GM12878 (cell line): ENCODE measurements at regions not wholly inside any gene's neighbourhood (a gene's known extent, or its start where the extent isn't known, plus 50 kb on each side); places are given as distances from the start of the nearest gene placed in this dataset.

Experiments
- BHLHE40 ChIP-seq, 2 experiments: fragments of 450-650 bp in 1 of 2; IDR thresholded peaks; 2 replicates each; pipeline ENCODE4 v1.6.1; 2011 to 2017; ENCODE audit warnings: low read depth in 2 of 2, borderline replicate concordance in 1 of 2, improper control_type of control experiment in 1 of 2, low read length in 1 of 2, mild to moderate bottlenecking in 1 of 2
- CTCF ChIP-seq, 3 experiments: IDR thresholded peaks in 2 of 3; conservative IDR thresholded peaks in 1 of 3; 2 replicates each; pipeline ENCODE4 v1.5.1; 2011; ENCODE audit warnings: low read depth in 3 of 3, low read length in 3 of 3, mild to moderate bottlenecking in 3 of 3, control low read depth in 2 of 3, moderate library complexity in 2 of 3, inconsistent platforms in 1 of 3, mixed read lengths in 1 of 3; ENCODE audit not compliant: control insufficient read depth in 2 of 3, insufficient read depth in 1 of 3; ENCODE audit errors: extremely low read depth in 1 of 3
- MYC ChIP-seq: IDR thresholded peaks from 2 replicates; pipeline ENCODE4 v1.6.1; 2011; ENCODE audit warnings: mild to moderate bottlenecking, low read length, moderate library complexity, inconsistent platforms; ENCODE audit not compliant: insufficient read depth, insufficient replicate concordance, insufficient read length, severe bottlenecking
- NRF1 ChIP-seq: conservative IDR thresholded peaks from 2 replicates; pipeline ENCODE4 v1.6.1; 2011; ENCODE audit warnings: mild to moderate bottlenecking, low read depth, low read length, improper control_type of control experiment
- POLR2A ChIP-seq: IDR thresholded peaks from 2 replicates; pipeline ENCODE4 v1.6.1; 2011; ENCODE audit warnings: low read depth, mild to moderate bottlenecking, low read length
- POU2F2 ChIP-seq: IDR thresholded peaks from 3 replicates; pipeline ENCODE4 v1.6.1; 2011; ENCODE audit warnings: low read depth, mild to moderate bottlenecking, low read length, borderline replicate concordance
- USF1 ChIP-seq: IDR thresholded peaks from 2 replicates; pipeline ENCODE4 v1.6.1; 2011; ENCODE audit warnings: borderline replicate concordance, low read depth, mild to moderate bottlenecking, moderate library complexity, mixed read lengths, low read length; ENCODE audit not compliant: insufficient read depth; ENCODE audit errors: extremely low read length
- ZNF24 ChIP-seq: fragments of 450-650 bp; IDR thresholded peaks from 2 replicates; pipeline ENCODE4 v1.6.1; 2017; ENCODE audit warnings: antibody characterized with exemption, mild to moderate bottlenecking
- ZNF384 ChIP-seq: IDR thresholded peaks from 2 replicates; pipeline ENCODE4 v1.6.1; 2012; ENCODE audit warnings: low read depth, mild to moderate bottlenecking, low read length, improper control_type of control experiment, borderline replicate concordance

GRCh38 chr4:100954046-100954445 lies 393.3 kb downstream of the PPP3CA start:
- TF ChIP-seq ZNF384 (no peak), BHLHE40 (IDR thresholded peaks at IDR 0.05; ENCODE audit: borderline replicate concordance in 1 of 2, low read depth in 2 of 2, low read length in 1 of 2) (no peak), CTCF (IDR thresholded peaks at IDR 0.05 in 2 of 3, conservative IDR thresholded peaks at IDR 0.05 in 1 of 3; ENCODE audit: control insufficient read depth in 2 of 3, extremely low read depth in 1 of 3, insufficient read depth in 1 of 3, low read depth in 3 of 3, low read length in 3 of 3) (no peak), MYC (no peak), ZNF24 (no peak), USF1 (no peak), POLR2A (no peak), POU2F2 (no peak), NRF1 (no peak)
